HG02885 (cell line): ENCODE measurements at regions not wholly inside any gene's neighbourhood (a gene's known extent, or its start where the extent isn't known, plus 50 kb on each side); places are given as distances from the start of the nearest gene placed in this dataset.
"Not testable (repeated sequence)": the region's sequence is repeated elsewhere in the genome, so short reads cannot be mapped to it uniquely, and the experiment has no call there.

Experiments used
- ATAC-seq: cut with Tn5 transposase; IDR thresholded peaks from one replicate; pipeline ENCODE4 v1.9.1; 2021; ENCODE audit warnings: mild to moderate bottlenecking; ENCODE audit not compliant: unreplicated experiment, poor library complexity

- ATAC-seq: not testable (repeated sequence)
Measured at GRCh38 chr3:130151555-130151954, 69.9 kb downstream of the ALG1L2 start.

DNA sequence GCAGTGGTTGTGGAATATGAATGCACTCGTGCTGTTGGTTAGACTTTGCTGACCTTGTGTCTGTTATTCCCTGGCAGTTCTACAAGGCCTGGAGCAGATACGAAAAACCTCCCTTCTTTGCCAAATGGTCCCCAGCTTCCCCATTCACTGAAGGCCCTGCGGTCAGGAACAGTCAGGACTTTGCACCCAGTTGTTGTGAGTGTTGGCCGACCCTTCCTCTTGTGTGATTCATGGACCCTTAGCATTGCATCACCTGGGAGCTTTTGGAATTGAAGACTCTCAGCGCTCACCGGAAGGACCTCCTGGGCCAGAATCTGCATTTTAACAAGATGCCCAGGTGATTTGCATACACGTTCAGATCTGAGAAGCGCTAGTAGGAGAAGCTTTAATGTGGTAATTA lies 71.6 kb downstream of the ALG1L2 start:
- not testable (repeated sequence) for ATAC-seq

- ATAC-seq: not testable (repeated sequence)
Measured at GRCh38 chr3:130155464-130155863, 73.8 kb downstream of the ALG1L2 start.

- ATAC-seq: not testable (repeated sequence)
Measured at GRCh38 chr3:130166856-130167255, 85.2 kb downstream of the ALG1L2 start.

- not testable (repeated sequence) for ATAC-seq
Measured at GRCh38 chr3:130175195-130175594, 93.6 kb downstream of the ALG1L2 start.

GRCh38 chr3:130176476-130177256 lies 95.0 kb downstream of the ALG1L2 start:
- ATAC-seq: not testable (repeated sequence)

DNA sequence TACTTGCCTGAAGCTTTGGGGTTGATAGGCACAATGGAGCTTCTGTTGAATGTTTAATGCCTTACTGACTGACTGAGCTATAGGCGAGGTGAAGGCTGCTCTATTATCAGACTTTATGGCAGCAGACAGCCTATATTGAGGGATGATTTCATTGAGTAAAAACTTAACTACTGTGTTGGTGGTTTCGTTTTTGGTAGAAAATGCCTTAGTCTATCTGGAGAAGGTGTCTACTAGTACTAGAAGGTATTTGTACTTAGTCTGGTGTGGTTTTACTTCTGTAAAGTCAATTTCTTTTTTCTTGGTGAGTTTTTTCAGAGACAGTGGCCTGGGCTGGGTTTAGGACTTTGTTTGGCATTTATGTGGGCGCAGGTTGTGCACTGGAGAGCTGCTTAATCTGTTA lies 97.2 kb downstream of the ALG1L2 start:
- ATAC-seq: not testable (repeated sequence)

- not testable (repeated sequence) for ATAC-seq
Measured at GRCh38 chr3:130179353-130179970, 97.8 kb downstream of the ALG1L2 start.

GRCh38 chr3:130182475-130182874 lies 100.8 kb downstream of the ALG1L2 start:
- ATAC-seq: not testable (repeated sequence)

GRCh38 chr3:130183689-130184088 lies 102.1 kb downstream of the ALG1L2 start:
- not testable (repeated sequence) for ATAC-seq

DNA sequence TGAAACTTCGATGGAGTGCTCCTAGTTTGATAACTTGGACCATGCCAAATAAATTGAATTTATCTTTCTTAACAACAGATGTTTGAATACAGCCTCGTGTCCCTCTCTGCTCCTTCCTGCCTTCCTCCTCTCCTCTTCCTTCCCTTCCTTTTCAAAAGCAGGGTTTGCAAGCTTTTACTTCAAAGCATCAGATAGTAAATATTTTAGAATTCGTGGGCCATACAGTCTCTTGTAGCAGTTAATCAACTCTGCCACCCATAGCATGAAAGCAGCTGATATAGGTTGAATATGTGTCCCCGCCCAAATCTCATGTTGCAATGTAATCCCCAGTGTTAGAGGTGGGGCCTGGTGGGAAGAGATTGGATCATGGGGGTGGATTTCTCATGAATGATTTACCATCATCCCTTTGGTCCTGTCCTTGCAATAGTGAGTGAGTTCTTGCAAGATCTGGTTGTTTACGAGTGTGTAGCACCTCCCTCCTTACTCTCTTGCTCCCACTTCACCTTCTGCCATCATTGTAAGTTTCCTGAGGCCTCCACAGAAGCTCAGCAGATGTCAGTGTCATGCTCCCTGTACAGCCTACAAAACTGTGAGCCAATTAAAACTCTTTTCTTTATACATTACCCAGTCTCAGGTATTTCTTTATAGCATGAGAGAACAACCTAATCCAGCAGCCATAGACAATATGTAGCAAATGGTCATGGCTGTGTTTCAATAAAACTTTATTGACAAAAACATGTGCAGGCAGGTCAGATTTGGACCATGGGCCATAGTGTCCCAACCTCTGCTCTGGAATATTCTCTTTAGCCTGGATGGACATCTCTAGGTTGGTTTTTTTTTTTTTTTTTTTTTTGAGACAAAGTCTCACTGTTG lies 102.8 kb downstream of the ALG1L2 start:
- ATAC-seq: not testable (repeated sequence)

GRCh38 chr3:130201272-130201671 lies 119.6 kb downstream of the ALG1L2 start:
- ATAC-seq: not testable (repeated sequence)

GRCh38 chr3:130203633-130204032 lies 122.0 kb downstream of the ALG1L2 start:
- ATAC-seq: not testable (repeated sequence)

DNA sequence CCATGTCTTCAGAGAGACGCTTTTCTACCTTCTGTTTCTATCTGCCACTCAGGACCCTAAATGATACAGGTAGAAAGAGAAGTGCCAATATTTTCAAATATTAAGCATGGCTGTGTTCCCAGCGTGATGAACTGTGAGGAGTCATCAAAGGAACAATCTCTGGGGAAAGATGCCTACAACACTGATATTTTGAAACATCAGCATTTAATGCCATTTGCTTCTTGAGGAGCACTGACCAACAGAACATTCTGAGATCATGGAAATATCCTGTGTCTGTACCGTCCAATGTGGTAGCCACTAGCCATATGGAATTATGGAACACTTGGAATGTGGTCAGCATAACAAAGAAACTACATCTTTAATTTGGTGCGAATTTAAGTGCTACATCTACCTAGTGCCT lies 117.9 kb upstream of the COL6A5 start:
- ATAC-seq: no peak

DNA sequence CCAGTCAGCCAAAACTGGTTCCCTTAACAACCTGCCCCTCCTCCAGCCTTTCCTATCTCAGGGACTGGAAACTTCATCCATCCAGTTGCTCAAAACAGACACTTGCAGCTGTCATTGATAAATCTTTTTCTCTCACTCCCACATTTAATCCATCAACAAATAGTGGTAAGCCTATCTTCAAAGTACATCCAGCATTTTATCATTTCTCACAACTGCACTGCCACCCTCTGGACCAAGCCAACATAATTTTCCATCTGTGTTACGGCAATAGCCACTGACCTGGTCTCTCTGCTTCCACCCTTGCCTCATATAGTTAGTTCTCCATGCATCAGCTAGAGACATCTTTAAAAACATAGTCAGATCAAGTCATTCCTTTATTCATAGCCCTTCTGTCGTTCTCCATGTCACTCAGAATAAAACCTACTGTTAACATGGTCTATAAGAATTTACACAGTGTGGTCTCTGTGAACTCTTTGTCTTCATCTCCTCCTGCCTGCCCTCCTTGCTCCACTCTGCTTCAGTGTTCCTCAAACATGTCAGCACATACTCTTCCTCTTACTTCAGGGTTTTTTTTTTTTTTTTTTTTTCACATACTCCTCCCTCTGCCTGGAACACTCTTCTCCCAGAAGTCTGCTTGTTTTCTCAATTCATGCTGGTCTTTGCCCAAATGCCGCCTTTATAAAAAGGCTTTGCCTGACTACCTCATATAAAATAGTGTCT lies 102.5 kb upstream of the COL6A5 start:
- no peak for ATAC-seq

- no peak for ATAC-seq
Measured at GRCh38 chr3:130243808-130244207, 101.7 kb upstream of the COL6A5 start.

- no peak for ATAC-seq
Measured at GRCh38 chr3:130250982-130251381, 94.5 kb upstream of the COL6A5 start.

- ATAC-seq: no peak
Measured at GRCh38 chr3:130255442-130255841, 90.0 kb upstream of the COL6A5 start.

- no peak for ATAC-seq
Measured at GRCh38 chr3:130256821-130257340, 88.6 kb upstream of the COL6A5 start.

- ATAC-seq: no peak
Measured at GRCh38 chr3:130258532-130258952, 86.9 kb upstream of the COL6A5 start.
